Uterus (tissue), 3 donors: ENCODE measurements at regions not wholly inside any gene's neighbourhood (a gene's known extent, or its start where the extent isn't known, plus 50 kb on each side); places are given as distances from the start of the nearest gene placed in this dataset.
"Not testable (repeated sequence)": the region's sequence is repeated elsewhere in the genome, so short reads cannot be mapped to it uniquely, and the experiment has no call there.

Experiments
- DNase-seq, 2 donors: peaks; one replicate each; pipeline ENCODE4 v3.0.0-alpha.2; 2019 to 2020
- H3K27ac ChIP-seq, 2 donors: fragments of 200-600 bp; sonication (generic); 1 replicate in 1 of 2; 2 replicates in 1 of 2; pipeline ENCODE4 v1.5.1; 2016 to 2018
- H3K27me3 ChIP-seq, 2 donors: fragments of 200-600 bp; sonication (generic); one replicate each; pipeline ENCODE4 v1.5.1; 2018 to 2019; ENCODE audit warnings: control low read depth in 1 of 2
- H3K36me3 ChIP-seq, 2 donors: fragments of 200-600 bp; sonication (generic); one replicate each; pipeline ENCODE4 v1.5.1; 2019; ENCODE audit warnings: control low read depth in 1 of 2
- H3K4me1 ChIP-seq, 2 donors: fragments of 200-600 bp; sonication (generic); one replicate each; pipeline ENCODE4 v1.5.1; 2018 to 2019; ENCODE audit warnings: control low read depth in 1 of 2
- H3K4me3 ChIP-seq, 2 donors: fragments of 200-600 bp; sonication (generic); 1 replicate in 1 of 2; 2 replicates in 1 of 2; pipeline ENCODE4 v1.5.1; 2018 to 2019; ENCODE audit warnings: mild to moderate bottlenecking in 1 of 2
- H3K9me3 ChIP-seq, 2 donors: fragments of 200-600 bp; sonication (generic); one replicate each; pipeline ENCODE4 v1.5.1; 2019; ENCODE audit warnings: control low read depth in 1 of 2
- intact Hi-C: fragments of 100-400 bp; cut with DNase I; formaldehyde crosslinking; loops from one replicate; pipeline ENCODE4 v1.15.1; 2023; ENCODE audit warnings: low total_unique reads
- donor health status: DM: yes; HTN: yes; CAD: no.

DNA sequence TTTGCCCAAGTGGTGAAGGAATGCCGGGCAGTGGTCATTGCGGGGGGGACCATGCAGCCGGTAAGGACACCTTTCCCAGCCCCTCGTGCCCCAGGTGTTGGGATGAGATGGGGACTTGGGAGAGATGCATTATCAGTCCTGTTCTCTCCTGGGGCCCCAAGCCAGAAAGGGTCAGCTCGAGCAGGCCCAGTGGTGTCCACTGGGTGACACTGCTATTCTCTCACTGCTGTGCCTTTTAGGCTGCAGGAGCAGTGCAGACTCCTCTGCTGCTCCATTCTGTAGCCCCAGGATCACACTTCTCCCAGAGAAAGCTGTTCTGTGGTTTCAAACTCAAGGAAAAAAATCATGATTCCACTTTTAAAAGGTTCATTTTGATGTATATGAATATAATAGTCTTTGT is 99.1 kb upstream of the PZP start:
- H3K27me3 ChIP-seq, H3K27ac ChIP-seq, DNase-seq, intact Hi-C loops, H3K4me3 ChIP-seq, H3K9me3 ChIP-seq, H3K36me3 ChIP-seq, H3K4me1 ChIP-seq: not testable (repeated sequence)

DNA sequence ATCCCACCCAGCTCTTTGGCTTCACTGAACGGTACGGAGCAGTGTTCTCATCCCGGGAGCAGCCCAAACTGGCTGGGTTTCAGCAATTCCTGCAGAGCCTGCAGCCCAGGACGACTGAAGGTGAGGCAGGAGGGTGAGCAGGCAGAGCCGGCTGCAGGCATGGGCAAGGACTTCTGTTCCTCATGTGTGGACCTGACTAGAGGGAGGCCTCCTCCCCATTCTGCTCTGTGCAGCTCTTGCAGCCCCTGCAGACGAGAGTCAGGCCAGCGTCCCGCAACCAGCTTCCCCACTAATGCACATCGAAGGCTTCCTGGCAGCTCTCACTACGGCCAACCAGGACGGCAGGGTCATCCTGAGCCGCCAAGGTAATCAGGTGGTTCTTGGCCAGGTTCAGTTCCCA is 97.8 kb upstream of the PZP start:
- H3K9me3 ChIP-seq, H3K36me3 ChIP-seq, DNase-seq, H3K4me3 ChIP-seq, intact Hi-C loops, H3K4me1 ChIP-seq, H3K27ac ChIP-seq, H3K27me3 ChIP-seq: not testable (repeated sequence)

DNA sequence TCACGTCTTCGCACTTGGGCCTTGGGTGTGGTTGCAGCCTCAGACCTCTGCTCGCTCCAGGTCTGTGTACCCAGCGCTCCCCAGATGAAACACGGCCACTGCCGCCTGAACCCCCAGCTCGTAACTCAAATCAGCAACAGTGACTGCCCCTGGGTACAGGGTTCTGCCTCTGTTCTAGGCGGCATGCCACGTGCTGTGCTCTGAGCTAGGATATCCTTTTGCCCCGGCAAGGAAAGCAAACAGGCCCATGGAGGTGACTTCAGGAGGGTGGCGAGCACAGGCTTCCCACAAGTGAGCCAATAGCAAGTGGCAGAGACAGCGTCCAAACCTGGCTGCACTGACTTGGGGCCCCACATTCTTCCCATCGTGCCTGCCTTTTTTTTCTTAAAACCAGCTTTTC is 96.3 kb upstream of the PZP start:
- H3K27me3 ChIP-seq, DNase-seq, H3K4me1 ChIP-seq, H3K36me3 ChIP-seq, H3K4me3 ChIP-seq, H3K27ac ChIP-seq, H3K9me3 ChIP-seq, intact Hi-C loops: not testable (repeated sequence)

DNA sequence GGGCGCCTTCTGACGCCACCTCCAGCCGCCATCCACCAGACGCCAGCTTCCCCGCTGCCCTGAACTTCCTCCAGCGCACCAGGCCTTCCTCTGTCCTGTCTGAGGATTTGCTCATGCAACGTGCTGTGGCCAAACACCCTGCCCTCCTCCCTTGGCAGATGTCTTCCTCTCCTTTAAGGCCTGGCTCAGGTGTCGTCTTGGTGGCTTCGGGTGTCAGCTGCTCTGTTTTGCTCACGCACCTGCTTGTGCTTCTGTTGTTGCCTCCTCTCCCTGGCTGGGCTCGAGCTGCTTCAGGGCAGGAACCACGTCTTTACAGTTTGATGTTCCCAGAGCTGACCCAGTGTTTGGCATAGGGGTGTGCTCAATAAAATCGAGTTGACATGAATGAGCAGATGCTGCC is 87.7 kb upstream of the PZP start:
- DNase-seq, H3K27me3 ChIP-seq, H3K9me3 ChIP-seq, H3K36me3 ChIP-seq, H3K27ac ChIP-seq, H3K4me3 ChIP-seq, H3K4me1 ChIP-seq, intact Hi-C loops: not testable (repeated sequence)

DNA sequence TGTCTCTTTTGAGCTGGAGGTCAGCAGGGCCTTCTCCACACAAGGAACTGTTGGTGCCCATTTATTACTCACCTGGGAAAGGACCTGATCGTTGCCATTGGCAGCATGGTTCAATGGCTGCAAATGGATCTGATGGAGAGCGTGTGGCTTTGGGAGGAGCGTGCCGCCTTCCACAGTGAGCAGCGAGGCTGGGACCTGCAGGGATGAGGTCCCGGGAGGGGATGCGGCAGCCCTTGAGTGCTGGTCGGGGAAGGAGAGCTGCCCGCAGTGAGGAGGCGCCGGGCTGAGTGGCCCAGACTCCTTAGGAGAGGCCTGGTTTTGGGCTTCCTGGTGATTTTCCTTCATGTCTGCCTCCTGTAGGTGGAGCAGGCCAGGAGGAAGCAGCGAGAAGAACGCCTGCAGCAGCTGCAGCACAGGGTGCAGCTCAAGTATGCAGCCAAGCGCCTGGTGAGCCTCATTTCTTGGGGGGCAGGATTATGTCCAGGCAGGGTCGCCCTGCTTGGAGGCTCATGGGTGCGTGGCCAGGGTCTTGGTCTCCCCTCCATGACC is 86.0 kb upstream of the PZP start:
- DNase-seq, H3K4me1 ChIP-seq, H3K36me3 ChIP-seq, H3K9me3 ChIP-seq, H3K4me3 ChIP-seq, intact Hi-C loops, H3K27ac ChIP-seq, H3K27me3 ChIP-seq: not testable (repeated sequence)

DNA sequence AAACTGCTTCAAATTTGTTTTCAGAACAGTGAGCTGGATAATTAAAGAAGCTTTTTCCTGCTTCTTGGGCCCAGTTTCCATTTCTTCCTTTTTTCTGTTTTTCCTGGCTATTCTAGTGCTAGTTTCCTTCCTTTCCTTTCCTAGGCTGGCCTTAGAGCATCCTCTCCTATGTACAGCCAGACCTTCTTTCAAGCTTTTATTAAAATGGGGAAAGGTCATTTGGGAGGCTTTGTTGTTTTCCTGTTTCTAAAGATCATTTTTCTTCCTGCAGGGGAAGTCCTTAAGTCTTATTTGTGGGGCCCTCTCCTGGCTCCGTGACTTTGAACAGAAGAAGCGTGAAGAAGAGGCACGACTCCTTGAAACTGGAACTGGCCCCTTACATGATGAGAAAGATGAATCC is 85.2 kb upstream of the PZP start:
- H3K9me3 ChIP-seq, H3K4me3 ChIP-seq, H3K27ac ChIP-seq, intact Hi-C loops, H3K4me1 ChIP-seq, H3K36me3 ChIP-seq, H3K27me3 ChIP-seq, DNase-seq: not testable (repeated sequence)

DNA sequence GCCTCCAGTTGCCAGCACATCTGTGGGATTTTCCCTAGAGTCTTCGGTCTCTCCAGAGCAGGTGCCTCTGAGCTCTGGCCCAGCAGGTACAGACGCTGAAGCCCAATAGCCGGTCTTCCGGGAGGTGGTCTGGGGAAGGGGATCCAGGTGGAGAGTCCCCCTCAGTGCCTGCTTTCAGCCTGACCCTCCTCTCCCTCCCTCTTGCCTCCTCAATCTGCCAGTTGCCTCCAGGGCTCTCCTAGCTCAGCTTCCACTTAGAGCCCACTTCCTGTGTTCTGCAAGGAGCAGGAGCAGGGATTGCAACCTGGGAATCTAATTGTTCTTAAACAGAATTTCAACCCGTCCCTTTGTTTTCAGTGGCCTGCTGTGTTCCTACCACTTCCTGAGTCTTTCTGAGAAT is 81.8 kb upstream of the PZP start:
- intact Hi-C loops, H3K4me3 ChIP-seq, H3K36me3 ChIP-seq, H3K4me1 ChIP-seq, H3K9me3 ChIP-seq, H3K27me3 ChIP-seq, H3K27ac ChIP-seq, DNase-seq: not testable (repeated sequence)

DNA sequence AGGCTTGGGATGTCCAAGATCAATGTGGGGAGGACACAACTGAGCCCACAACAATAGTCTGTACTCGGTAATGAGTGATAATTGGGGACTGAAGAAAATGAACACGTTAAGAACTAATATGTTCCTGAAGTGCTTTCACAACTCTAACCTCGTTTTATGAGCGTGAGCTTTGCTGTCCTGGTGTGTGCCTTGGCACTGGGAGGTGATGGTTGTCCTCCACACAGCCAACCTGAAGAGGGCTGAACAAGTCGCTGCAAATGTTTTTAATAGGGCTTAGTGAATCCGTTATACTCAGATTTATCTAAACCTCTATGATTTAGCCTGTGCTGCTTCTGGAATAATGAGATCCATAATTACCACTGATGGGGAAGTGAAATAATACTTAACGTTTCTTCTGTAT is 76.5 kb upstream of the PZP start:
- H3K36me3 ChIP-seq, H3K4me3 ChIP-seq, H3K27ac ChIP-seq, DNase-seq, H3K27me3 ChIP-seq, H3K9me3 ChIP-seq, H3K4me1 ChIP-seq, intact Hi-C loops: not testable (repeated sequence)

DNA sequence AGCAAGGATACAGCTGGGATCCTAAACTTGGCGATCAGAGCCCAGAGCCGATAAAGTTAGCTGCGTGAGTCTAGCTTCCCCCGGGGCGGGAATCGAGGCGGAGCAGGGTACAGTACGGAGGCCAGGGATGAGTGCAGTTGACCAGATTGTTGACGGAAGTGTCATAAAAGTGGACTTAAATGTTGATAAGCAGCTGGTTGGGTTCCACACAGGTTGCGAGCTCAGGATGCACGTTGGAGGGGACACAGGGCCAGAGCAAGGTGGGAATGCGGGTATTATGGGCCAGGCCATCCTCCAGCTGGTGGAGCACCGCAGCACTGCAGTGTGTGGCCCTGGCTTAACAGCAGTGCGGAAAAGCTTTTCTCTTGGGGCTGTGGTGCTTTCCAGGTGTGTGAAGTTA is 76.0 kb upstream of the PZP start:
- intact Hi-C loops: not testable (repeated sequence)
- peak overlapping the region in 1 of 2 donors; percentile 66 for H3K27ac ChIP-seq

DNA sequence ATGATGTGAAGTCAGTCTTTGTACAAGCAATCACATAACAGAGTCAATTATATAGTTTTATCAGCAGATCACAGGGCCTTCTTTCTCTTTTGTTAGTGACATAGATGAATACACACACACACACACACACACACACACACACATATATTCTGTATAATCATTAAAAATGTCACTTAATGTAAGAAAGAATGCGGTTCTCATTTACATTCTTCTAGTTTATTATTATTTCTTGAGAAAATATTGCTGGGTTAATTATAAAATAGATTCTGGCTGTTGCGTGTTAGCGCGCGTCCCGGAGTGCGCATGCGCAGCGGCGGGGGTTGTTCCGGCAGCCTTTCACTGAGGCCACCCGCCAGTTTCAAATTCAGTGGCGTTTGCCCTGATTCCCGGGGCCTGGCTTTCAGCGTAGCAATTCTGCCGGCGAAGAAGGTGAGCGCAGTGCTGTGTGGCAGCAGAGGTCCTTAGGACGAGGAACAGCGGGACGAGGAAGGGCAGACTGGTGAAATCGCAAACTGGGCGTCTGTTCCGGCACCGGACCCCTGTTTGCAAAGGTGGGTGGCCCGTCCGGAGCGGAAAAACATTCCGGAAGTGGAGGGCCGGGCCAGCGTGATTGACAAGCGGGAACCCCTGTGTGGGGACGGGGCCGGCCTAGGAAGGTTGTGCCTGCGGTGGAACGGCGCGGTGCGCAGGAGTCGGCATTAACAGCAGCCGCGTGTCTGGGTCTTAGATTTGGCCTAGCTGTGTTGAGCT is 75.3 kb upstream of the PZP start:
- Histone ChIP-seq H3K4me3 (peak overlapping the region; percentile 36 to 48), H3K27ac (peak overlapping the region; percentile 75 to 81)
- H3K27me3 ChIP-seq, H3K36me3 ChIP-seq, H3K4me1 ChIP-seq, H3K9me3 ChIP-seq, intact Hi-C loops: not testable (repeated sequence)
- peak; percentile 78 to 90 for DNase-seq

More for the DNA sequence above, 76.0 kb upstream of the PZP start:
- DNase-seq: peak in 1 of 2 donors; percentile 32
- not testable (repeated sequence) for H3K4me1 ChIP-seq, H3K27me3 ChIP-seq, H3K36me3 ChIP-seq, H3K9me3 ChIP-seq
- peak overlapping the region; percentile 20 to 32 for H3K4me3 ChIP-seq
